ENCODE measurements at regions not wholly inside any gene's neighbourhood (a gene's known extent, or its start where the extent isn't known, plus 50 kb on each side); places are given as distances from the start of the nearest gene placed in this dataset.
A peak's percentile ranks its signal among the peaks of the same experiment; 100 is the strongest.

GRCh38 chr14:71855399-71856036 is 76.7 kb upstream of the RGS6 start:
- TF ChIP-seq GATA1 (IDR thresholded peaks at IDR 0.05; ENCODE audit: low read depth, low read length), result no peak
- no peak for TF ChIP-seq POLR2A (IDR thresholded peaks at IDR 0.05; ENCODE audit: low read length)
- peak; percentile 48 to 75 for DNase-seq

GRCh38 chr14:71856199-71856919 is 75.9 kb upstream of the RGS6 start:
- TF ChIP-seq POLR2A (IDR thresholded peaks at IDR 0.05; ENCODE audit: low read length) (no peak), GATA1 (IDR thresholded peaks at IDR 0.05; ENCODE audit: low read depth, low read length) (no peak)
- DNase-seq, result no peak

GRCh38 chr14:71863049-71863448 is 69.2 kb upstream of the RGS6 start:
- no peak for DNase-seq
- TF ChIP-seq GATA1 (IDR thresholded peaks at IDR 0.05; ENCODE audit: low read depth, low read length) (no peak), POLR2A (IDR thresholded peaks at IDR 0.05; ENCODE audit: low read length) (no peak)

GRCh38 chr14:71863766-71864165 is 68.5 kb upstream of the RGS6 start:
- TF ChIP-seq POLR2A (IDR thresholded peaks at IDR 0.05; ENCODE audit: low read length) (no peak), GATA1 (IDR thresholded peaks at IDR 0.05; ENCODE audit: low read depth, low read length) (no peak)
- no peak for DNase-seq

Measured in erythroblast (primary cell).